ENCODE measurements at regions not wholly inside any gene's neighbourhood (a gene's known extent, or its start where the extent isn't known, plus 50 kb on each side); places are given as distances from the start of the nearest gene placed in this dataset.
A peak's percentile ranks its signal among the peaks of the same experiment; 100 is the strongest.

- ATAC-seq (ENCODE audit: poor library complexity) (no peak), DNase-seq (no peak)
- intact Hi-C loops (cut with DNase I) = no loop called here
These were observed 52.4 kb upstream of the GNAI1 start for GRCh38 chr7:80082213-80082612.

- intact Hi-C loops (cut with DNase I) = no loop called here
- DNase-seq = no peak
- no peak for ATAC-seq (ENCODE audit: poor library complexity)
These were observed 55.7 kb upstream of the GNAI1 start for GRCh38 chr7:80078886-80079285.

- intact Hi-C loops (cut with DNase I) = no loop called here
- DNase-seq (no peak), ATAC-seq (ENCODE audit: poor library complexity) (no peak)
These were observed 56.4 kb upstream of the GNAI1 start for GRCh38 chr7:80078159-80078731.

GRCh38 chr7:80070391-80070790, 64.2 kb upstream of the GNAI1 start:
- DNase-seq (no peak), ATAC-seq (ENCODE audit: poor library complexity) (no peak)
- intact Hi-C loops (cut with DNase I) = no loop called here

GRCh38 chr7:80066639-80067038, 68.0 kb upstream of the GNAI1 start:
- DNase-seq = no peak
- intact Hi-C loops (cut with DNase I) = loop anchor here (10.0 kb wide), 1 partner anchor 328 kb away; no protein-coding TSS in a partner anchor
- no peak for ATAC-seq (ENCODE audit: poor library complexity)

GRCh38 chr7:80063834-80064233, 70.8 kb upstream of the GNAI1 start:
- no peak for DNase-seq
- intact Hi-C loops (cut with DNase I) = loop anchor here (10.0 kb wide), 1 partner anchor 331 kb away; no protein-coding TSS in a partner anchor
- ATAC-seq (ENCODE audit: poor library complexity) = no peak

DNA sequence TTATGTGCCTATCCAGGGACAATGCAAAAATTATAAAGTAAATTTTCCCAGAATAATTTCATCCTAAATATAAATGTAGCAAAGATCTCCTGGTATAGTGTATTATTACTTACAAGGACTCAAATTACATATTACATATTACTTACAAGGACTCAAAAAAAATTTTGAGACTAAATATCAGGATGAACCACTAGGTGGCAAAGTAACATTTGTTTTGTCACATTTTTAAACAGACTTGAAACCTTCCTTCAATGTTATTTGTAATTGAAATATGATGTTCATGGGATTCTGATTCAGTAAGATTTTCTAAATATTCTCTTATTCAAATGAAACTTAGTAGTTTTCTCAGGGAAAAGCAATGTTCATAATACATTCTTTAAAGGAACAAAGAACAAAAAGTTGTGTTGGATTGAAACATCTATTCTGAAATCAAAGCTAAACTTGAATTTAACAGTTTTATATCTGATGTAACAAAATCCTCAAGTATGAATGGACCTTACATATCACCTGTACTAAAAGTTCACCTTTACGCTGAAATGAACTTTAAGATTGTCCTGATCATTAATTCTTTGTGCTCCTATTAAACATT, 74.3 kb upstream of the GNAI1 start:
- ATAC-seq (ENCODE audit: poor library complexity) (no peak), DNase-seq (no peak)
- intact Hi-C loops (cut with DNase I) = loop anchor here (10.0 kb wide), 1 partner anchor 334 kb away; no protein-coding TSS in a partner anchor

DNA sequence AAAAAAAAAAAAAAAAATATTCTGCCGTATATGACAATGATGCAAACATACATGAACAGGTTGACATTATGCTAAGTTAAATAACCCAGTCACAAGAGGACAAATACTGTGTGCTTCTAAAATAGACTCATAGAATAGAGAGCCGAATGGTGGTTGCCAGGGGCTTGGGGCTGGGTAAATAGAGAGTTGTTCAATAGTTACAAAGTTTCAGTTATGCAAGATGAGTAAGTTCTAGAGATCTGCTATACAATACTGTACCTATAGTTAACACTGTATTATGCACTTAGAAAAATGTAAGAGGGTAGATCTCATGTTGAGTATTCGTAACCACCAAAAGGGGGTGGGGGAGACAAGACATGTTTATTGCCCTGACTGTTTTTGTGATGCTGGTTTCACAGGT, 77.1 kb upstream of the GNAI1 start:
- intact Hi-C loops (cut with DNase I) = no loop called here
- no peak for ATAC-seq (ENCODE audit: poor library complexity)
- DNase-seq = no peak

GRCh38 chr7:80054356-80054755, 80.3 kb upstream of the GNAI1 start:
- DNase-seq = no peak
- no peak for ATAC-seq (ENCODE audit: poor library complexity)
- intact Hi-C loops (cut with DNase I) = no loop called here

- ATAC-seq (ENCODE audit: poor library complexity) = no peak
- intact Hi-C loops (cut with DNase I) = no loop called here
- DNase-seq = no peak
These were observed 81.5 kb upstream of the GNAI1 start for GRCh38 chr7:80053124-80053523.

- ATAC-seq (ENCODE audit: poor library complexity) (no peak), DNase-seq (no peak)
- intact Hi-C loops (cut with DNase I) = no loop called here
These were observed 86.7 kb upstream of the GNAI1 start for GRCh38 chr7:80047856-80048459.

DNA sequence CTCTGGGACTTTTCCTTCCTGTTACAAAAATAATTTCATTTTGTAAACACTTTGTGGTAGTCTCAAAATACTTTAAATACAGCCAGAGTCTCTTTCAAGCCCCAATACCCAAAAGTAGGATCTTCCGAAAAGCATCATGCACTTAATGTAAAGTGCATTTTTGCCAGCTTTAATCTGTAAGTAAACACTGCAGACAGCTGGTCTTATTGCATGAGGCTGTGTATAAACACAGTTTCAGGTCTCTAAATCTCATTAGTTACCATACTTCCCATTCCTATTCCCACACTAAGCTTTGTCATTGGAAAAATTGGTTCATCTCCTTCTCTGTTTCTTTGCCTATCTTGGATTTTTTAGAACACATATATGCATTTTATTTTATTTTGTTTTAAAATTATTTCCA, 87.6 kb upstream of the GNAI1 start:
- no peak for ATAC-seq (ENCODE audit: poor library complexity)
- intact Hi-C loops (cut with DNase I) = no loop called here
- no peak for DNase-seq

GRCh38 chr7:80044796-80045195, 89.8 kb upstream of the GNAI1 start:
- ATAC-seq (ENCODE audit: poor library complexity) (no peak), DNase-seq (no peak)
- intact Hi-C loops (cut with DNase I) = no loop called here

DNA sequence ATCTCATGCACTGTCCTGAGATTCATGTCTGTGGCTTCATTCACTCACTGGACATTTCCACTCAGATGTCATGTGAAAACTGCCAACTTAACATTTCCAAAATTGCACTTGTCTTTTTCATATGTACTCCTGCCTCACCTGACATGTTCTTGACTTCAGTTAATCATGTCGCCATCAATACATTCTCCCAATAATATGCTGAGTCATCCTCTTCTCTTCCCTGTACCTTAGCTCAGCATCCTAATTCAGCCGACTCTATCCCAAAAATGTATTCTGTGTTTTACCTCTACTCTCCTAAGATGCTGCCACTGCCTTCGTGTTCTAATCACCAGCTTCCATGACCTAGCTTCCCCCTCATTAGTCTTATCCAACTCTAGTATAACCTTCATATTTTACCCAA, 93.9 kb upstream of the GNAI1 start:
- no peak for DNase-seq
- intact Hi-C loops (cut with DNase I) = no loop called here
- ATAC-seq (ENCODE audit: poor library complexity) = no peak

DNA sequence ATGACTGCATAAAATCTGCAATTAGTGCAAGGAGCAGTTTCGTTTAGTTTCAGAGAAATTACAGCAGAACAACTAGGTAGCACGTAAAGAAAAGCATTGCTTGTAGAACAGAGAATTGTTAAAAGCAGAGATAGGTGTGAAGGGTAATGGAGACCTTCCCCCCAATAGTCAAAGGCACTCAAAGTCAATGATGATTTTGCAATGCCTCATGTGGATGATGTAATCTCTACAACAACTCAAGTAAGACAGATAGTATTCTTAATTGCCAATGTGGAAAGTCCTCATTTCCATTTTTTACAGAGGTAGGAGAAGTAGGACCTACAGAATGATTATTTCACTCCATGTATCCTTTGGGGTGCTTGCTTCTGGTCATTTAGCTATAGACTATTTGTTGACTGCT, 94.3 kb upstream of the GNAI1 start:
- intact Hi-C loops (cut with DNase I) = no loop called here
- ATAC-seq (ENCODE audit: poor library complexity) = no peak
- no peak for DNase-seq

GRCh38 chr7:80039251-80039884, 95.3 kb upstream of the GNAI1 start:
- intact Hi-C loops (cut with DNase I) = no loop called here
- ATAC-seq (ENCODE audit: poor library complexity) (no peak), DNase-seq (no peak)

GRCh38 chr7:80037689-80038088, 96.9 kb upstream of the GNAI1 start:
- intact Hi-C loops (cut with DNase I) = no loop called here
- ATAC-seq (ENCODE audit: poor library complexity) (no peak), DNase-seq (no peak)

DNA sequence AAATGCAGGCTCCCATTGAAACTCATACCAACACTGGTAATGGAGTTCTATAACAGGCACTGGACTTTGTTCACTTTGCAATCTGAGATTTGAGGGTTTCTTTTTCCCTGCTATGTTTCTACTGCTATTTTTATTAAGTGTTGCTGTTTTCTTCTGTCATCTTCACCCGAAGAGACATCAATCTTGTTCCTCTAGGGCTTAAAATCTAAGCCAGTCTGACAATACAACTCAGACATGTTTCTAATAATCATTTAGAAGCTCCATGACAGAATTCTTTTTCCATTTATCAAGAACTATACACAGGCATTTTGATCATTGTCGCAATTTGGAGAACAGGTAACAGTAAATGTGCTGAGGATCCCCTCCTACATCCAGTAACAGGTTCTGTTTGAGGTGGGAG, 98.5 kb upstream of the GNAI1 start:
- DNase-seq (no peak), ATAC-seq (ENCODE audit: poor library complexity) (no peak)
- intact Hi-C loops (cut with DNase I) = no loop called here

GRCh38 chr7:80028717-80029116, 105.9 kb upstream of the GNAI1 start:
- no peak for DNase-seq
- intact Hi-C loops (cut with DNase I) = no loop called here
- ATAC-seq (ENCODE audit: poor library complexity) = no peak

- intact Hi-C loops (cut with DNase I) = no loop called here
- no peak for DNase-seq
- peak; percentile 45 for ATAC-seq (ENCODE audit: poor library complexity)
These were observed 106.9 kb upstream of the GNAI1 start for GRCh38 chr7:80027611-80028173.

Measured in Right ventricle myocardium superior (tissue), 1 donor.